PFSK-1 (cell line): ENCODE measurements at regions not wholly inside any gene's neighbourhood (a gene's known extent, or its start where the extent isn't known, plus 50 kb on each side); places are given as distances from the start of the nearest gene placed in this dataset.

Source experiments
- POLR2AphosphoS5 ChIP-seq: IDR thresholded peaks from 2 replicates; pipeline ENCODE4 v1.6.1; 2012; ENCODE audit warnings: low read depth, mild to moderate bottlenecking, control low read depth, low read length, moderate library complexity
- SIN3A ChIP-seq: IDR thresholded peaks from 2 replicates; pipeline ENCODE4 v1.6.1; 2012; ENCODE audit warnings: mild to moderate bottlenecking, low read length, moderate library complexity, borderline replicate concordance; ENCODE audit not compliant: insufficient read depth

DNA sequence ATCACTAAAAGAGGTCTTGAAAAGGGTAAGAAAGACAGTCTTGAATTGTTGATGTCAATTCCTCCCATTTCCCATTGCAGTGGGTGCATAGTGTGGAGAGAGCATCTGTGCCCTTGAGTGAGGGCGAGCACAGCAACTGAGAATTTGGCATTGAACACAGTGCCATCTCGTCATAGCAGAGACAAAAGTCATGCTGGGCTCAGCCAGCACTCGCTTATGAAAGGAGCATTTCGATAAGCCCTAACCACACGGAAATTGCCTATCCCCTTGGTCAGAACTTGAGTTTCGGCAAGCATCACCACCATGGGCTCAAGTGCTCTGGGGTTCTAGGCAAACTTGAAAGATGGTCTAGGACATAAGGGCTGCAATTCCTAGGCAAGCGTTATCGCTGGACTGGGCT lies 712.8 kb upstream of the CDH10 start:
- no peak for TF ChIP-seq POLR2AphosphoS5
- no peak for TF ChIP-seq SIN3A
